Nephron (organoid): ENCODE measurements at regions not wholly inside any gene's neighbourhood (a gene's known extent, or its start where the extent isn't known, plus 50 kb on each side); places are given as distances from the start of the nearest gene placed in this dataset.

Experiments
- H3K27ac Mint-ChIP-seq, 3 experiments: 2 replicates each; pipeline ENCODE4 v1.8.0; 2020; ENCODE audit warnings: mixed read lengths in 3 of 3, mild to moderate bottlenecking in 2 of 3, moderate library complexity in 1 of 3
- H3K27me3 Mint-ChIP-seq: 2 replicates; pipeline ENCODE4 v1.8.0; 2021; ENCODE audit warnings: low read depth, mild to moderate bottlenecking, moderate library complexity, mixed read lengths
- H3K36me3 Mint-ChIP-seq: 2 replicates; pipeline ENCODE4 v1.8.0; 2020; ENCODE audit warnings: low read depth, mixed read lengths
- H3K4me1 Mint-ChIP-seq: 2 replicates; pipeline ENCODE4 v1.8.0; 2020; ENCODE audit warnings: mixed read lengths
- H3K4me3 Mint-ChIP-seq, 3 experiments: 2 replicates each; pipeline ENCODE4 v1.8.0; 2020; ENCODE audit warnings: mild to moderate bottlenecking in 3 of 3, mixed read lengths in 3 of 3, moderate library complexity in 2 of 3
- H3K9me3 Mint-ChIP-seq: 2 replicates; pipeline ENCODE4 v1.8.0; 2020; ENCODE audit warnings: mixed read lengths
- TF ChIP-seq, protein P1 (sequence below), 3 experiments: fragments of 200-600 bp; sonication (generic); IDR thresholded peaks; one replicate each; pipeline ENCODE4 v1.5.0; 2021; ENCODE audit warnings: antibody characterized with exemption in 3 of 3; ENCODE audit not compliant: unreplicated experiment in 3 of 3

GRCh38 chr6:80543151-80543550, 436.7 kb downstream of the BCKDHB start:
- Mint-ChIP-seq H3K4me3 (no peak overlapping the region), H3K9me3 (peaks cover 8% of the 10 kb centered on the region), H3K27me3 (no peaks in the 10 kb centered on the region), H3K27ac (no peak overlapping the region), H3K36me3 (no peaks in the 10 kb centered on the region), H3K4me1 (peaks cover 30% of the 10 kb centered on the region)
- TF ChIP-seq, protein P1, sequence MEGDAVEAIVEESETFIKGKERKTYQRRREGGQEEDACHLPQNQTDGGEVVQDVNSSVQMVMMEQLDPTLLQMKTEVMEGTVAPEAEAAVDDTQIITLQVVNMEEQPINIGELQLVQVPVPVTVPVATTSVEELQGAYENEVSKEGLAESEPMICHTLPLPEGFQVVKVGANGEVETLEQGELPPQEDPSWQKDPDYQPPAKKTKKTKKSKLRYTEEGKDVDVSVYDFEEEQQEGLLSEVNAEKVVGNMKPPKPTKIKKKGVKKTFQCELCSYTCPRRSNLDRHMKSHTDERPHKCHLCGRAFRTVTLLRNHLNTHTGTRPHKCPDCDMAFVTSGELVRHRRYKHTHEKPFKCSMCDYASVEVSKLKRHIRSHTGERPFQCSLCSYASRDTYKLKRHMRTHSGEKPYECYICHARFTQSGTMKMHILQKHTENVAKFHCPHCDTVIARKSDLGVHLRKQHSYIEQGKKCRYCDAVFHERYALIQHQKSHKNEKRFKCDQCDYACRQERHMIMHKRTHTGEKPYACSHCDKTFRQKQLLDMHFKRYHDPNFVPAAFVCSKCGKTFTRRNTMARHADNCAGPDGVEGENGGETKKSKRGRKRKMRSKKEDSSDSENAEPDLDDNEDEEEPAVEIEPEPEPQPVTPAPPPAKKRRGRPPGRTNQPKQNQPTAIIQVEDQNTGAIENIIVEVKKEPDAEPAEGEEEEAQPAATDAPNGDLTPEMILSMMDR (IDR thresholded peaks at IDR 0.05; ENCODE audit: unreplicated experiment in 3 of 3), result no peak

GRCh38 chr6:80541886-80542285, 435.4 kb downstream of the BCKDHB start:
- TF ChIP-seq, protein P1 (IDR thresholded peaks at IDR 0.05; ENCODE audit: unreplicated experiment in 3 of 3), result no peak
- Mint-ChIP-seq H3K27ac (no peak overlapping the region), H3K36me3 (no peaks in the 10 kb centered on the region), H3K4me3 (no peak overlapping the region), H3K4me1 (peaks cover 30% of the 10 kb centered on the region), H3K27me3 (no peaks in the 10 kb centered on the region), H3K9me3 (peaks cover 12% of the 10 kb centered on the region)

DNA sequence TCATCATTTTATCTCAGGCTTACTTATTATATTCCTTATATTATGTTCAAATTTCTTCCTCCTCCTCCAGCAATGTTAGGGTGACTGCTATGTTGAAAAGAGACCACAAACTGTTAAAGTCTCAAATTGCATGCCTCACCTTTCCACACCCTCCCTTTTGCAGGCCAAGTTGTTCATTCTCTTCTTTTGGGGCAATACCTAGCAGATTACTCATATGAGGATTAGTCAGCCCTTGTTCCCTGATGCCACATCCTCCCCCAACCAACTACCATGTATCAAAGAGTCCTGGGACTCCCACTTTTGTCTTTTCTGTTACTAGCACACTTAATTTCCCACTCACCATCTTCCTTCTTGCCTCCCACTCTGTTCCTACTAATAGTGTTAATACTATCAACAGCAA, 434.7 kb downstream of the BCKDHB start:
- no peak overlapping the region for H3K27ac Mint-ChIP-seq
- peaks cover 13% of the 10 kb centered on the region for H3K9me3 Mint-ChIP-seq
- H3K4me1 Mint-ChIP-seq, result peaks cover 30% of the 10 kb centered on the region
- H3K36me3 Mint-ChIP-seq, result no peaks in the 10 kb centered on the region
- H3K27me3 Mint-ChIP-seq, result no peaks in the 10 kb centered on the region
- no peak overlapping the region for H3K4me3 Mint-ChIP-seq
- TF ChIP-seq, protein P1 (IDR thresholded peaks at IDR 0.05; ENCODE audit: unreplicated experiment in 3 of 3), result no peak

GRCh38 chr6:80540700-80541099, 434.2 kb downstream of the BCKDHB start:
- Mint-ChIP-seq H3K27me3 (no peaks in the 10 kb centered on the region), H3K27ac (no peak overlapping the region), H3K36me3 (no peaks in the 10 kb centered on the region), H3K4me1 (peaks cover 26% of the 10 kb centered on the region), H3K9me3 (peaks cover 14% of the 10 kb centered on the region), H3K4me3 (no peak overlapping the region)
- TF ChIP-seq, protein P1 (IDR thresholded peaks at IDR 0.05; ENCODE audit: unreplicated experiment in 3 of 3), result no peak

DNA sequence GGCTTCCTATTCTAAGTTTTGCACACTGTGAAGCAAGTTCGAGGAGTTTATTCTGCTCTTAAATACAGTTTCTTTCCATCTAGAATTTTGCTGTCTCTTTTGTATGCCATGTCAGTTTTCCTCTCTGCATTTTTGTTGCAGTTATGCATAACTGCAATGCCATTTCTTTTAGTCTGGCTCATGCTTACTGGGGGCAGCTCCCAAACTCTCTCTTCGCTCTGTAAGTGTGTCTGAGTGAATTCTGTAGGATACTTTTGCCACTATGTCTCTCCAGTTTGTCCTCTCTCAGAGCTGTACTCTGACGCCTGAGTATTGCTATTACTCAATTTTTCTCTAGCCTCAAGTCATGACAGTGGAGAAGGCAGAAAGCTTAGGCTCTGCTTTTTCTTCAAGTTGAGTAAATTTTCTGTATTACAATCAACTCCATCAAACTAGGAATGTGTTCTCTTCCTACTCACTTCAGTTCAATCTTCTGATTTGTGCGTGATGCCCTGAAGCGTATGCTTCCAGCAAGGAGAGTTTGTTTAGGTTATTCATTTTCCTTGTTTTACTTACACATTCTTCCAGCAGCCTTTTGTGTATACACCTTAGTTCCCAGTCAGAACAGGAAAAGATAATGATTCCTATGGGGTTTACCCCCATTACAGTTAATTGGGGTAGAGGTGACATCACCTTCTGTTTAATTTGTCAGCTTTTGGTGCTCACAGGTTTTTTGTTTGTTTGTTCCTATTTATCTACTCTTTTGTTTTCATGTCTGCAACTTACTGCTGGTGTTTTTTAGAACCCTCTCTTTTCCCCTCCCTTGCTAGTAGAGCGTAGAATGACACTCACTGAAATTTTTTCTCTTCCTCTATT, 430.9 kb downstream of the BCKDHB start:
- Mint-ChIP-seq H3K27ac (peak overlapping the region in 2 of 3 experiments; percentile 14 to 83), H3K4me3 (no peak overlapping the region), H3K27me3 (no peaks in the 10 kb centered on the region), H3K4me1 (peaks cover 10% of the 10 kb centered on the region), H3K9me3 (peaks cover 15% of the 10 kb centered on the region), H3K36me3 (no peaks in the 10 kb centered on the region)
- TF ChIP-seq, protein P1 (IDR thresholded peaks at IDR 0.05; ENCODE audit: unreplicated experiment in 3 of 3), result no peak
